T-helper 1 cell (primary cell): ENCODE measurements at regions not wholly inside any gene's neighbourhood (a gene's known extent, or its start where the extent isn't known, plus 50 kb on each side); places are given as distances from the start of the nearest gene placed in this dataset.
"Not testable (repeated sequence)": the region's sequence is repeated elsewhere in the genome, so short reads cannot be mapped to it uniquely, and the experiment has no call there.

ENCODE experiments used
- DNase-seq, 5 donors: peaks; one replicate each; pipeline ENCODE4 v3.0.0-alpha.2; 2012 to 2020

GRCh38 chr13:70756088-70756487 is 647.8 kb upstream of the KLHL1 start:
- no peak for DNase-seq

GRCh38 chr13:70755456-70755855 is 647.2 kb upstream of the KLHL1 start:
- no peak for DNase-seq

- no peak for DNase-seq
These were observed 639.0 kb upstream of the KLHL1 start for GRCh38 chr13:70747262-70747661.

- not testable (repeated sequence) for DNase-seq
These were observed 638.2 kb upstream of the KLHL1 start for GRCh38 chr13:70746469-70746868.

DNA sequence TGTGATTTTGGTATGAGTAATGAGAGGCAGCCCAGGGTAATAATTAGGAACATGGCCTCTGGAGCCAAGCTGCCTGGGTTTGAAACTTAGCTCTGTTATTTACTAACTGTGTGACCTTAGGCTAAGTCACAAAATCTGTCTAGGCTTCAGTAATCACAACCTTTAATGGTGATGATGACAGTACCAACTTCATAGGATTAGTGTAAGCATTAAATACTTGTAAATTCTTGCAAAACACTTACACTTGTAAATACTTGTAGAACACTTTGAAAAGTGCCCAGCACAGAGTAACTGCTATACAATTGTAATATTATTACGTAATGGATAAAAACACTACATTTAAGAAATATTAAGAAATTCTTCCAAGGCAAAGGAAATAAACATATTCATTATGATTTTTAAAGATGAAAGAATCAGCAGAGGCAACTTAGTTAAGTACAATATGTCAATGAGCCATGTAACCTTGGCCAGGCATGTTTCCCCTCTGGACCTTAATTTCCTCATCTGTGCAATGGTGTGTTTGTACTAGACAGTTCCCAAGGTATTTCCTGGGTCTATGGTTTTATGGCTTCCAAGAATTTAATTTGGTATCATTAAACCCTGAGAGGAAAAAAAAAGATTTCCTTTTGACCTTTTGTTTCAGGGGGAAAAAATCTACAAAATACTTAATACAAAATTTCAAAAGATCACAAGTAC is 628.5 kb upstream of the KLHL1 start:
- no peak for DNase-seq

GRCh38 chr13:70732611-70733010 is 624.4 kb upstream of the KLHL1 start:
- DNase-seq = no peak

- DNase-seq = no peak
These were observed 621.1 kb upstream of the KLHL1 start for GRCh38 chr13:70729369-70729768.

DNA sequence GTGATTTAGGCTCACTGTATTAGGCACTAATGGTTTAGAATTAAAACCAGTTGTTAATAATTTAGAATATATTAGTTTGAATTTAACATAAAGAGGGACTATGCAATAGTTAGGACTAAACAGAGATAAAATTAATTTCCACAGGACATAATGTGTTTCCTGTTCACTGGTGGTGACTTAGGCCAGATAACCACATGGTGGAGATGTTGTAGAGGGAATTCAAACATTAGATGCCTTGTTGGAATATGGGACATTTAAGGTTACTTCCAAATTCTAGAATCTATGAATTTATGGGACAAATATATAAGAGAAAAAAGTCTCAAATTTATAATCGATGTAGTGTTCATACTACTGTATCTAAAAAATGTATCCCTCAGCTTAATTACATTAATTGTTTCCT is 615.5 kb upstream of the KLHL1 start:
- no peak for DNase-seq

DNA sequence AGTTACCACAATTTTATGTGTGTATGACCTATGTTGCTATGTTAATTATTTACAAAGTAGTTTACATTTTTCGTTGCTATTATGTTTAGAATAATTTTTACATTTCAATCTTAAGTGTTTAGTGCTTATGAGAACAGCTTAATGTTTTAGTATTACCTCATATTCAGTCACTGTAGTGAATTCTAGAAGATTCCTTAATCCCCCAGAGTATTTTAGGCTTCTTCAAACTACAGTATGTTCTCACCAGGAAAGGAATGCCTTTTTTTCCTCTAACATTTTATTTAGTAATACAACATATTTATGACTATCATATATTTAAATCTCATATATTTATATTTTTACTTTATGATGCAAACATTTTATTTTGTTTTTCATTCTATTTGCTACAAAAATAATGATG is 612.1 kb upstream of the KLHL1 start:
- DNase-seq = no peak

- DNase-seq = no peak
These were observed 606.7 kb upstream of the KLHL1 start for GRCh38 chr13:70714993-70715392.

DNA sequence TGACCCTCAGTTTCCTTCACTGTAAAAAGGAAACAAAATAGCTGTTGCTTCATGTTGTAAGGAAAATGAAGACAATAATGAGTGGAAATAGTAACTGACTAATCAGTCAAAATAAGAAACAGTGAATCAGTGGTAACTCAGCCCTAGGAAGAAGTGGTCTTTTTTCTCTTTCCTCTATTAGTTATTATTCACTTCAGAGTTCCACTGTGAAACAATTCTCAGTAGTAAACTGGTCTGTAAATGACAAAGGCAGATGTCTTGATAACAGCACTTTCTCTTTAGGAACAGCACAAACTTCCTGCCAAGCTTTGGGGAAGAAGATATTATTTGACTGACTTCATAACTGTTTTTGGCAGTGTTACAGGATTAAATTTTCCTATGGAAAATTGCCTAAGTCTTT is 600.5 kb upstream of the KLHL1 start:
- no peak for DNase-seq

DNA sequence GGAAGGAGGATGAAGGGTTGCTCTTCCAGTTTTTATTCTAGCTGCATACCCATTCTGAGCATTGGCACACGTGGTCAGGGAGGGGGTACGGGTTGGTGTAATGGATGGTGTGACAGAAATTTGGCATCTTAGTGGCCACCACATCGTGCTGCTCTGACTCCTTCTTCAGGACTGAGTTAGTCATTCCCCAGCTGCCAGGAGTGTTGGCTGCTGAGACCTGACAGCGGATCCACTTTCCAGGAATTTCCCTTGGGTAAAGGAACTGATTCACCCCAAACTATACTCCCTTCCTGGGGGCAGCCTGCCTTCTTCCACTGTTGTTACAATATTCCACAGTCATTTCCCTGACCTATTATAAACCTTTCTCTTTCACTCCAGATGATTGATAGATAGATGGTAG is 595.5 kb upstream of the KLHL1 start:
- DNase-seq = no peak

DNA sequence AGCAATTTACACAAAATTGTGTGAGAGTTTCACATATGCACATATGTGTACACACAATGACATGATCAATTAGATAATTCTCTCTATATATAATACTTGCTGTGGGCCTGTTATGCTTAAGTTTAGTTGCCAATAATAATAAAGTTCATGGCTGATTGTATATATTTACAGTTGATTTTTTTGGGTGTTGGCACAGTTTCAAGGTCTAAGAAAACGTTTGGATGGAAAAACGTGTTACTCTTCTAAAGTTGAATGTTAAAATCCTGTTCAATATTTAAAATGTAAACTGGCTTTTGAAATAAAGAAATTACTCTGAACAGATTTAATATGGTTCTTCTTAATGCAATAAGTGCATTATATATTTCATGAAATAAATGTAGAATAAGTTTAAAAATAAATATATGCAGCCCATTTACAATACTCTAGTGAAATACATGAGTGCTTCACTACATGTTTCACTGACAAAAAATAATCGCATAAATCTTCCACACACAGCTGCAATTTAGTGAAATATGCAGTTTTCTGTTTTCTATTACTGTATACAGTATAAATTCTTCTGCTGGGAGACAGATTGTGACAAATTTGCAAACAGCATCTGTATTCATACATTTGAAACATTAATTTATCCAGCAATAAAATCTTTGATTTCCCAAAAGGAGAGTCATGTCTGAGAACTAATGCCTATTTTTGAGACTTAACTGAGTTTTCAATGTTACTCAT is 586.9 kb upstream of the KLHL1 start:
- no peak for DNase-seq

DNA sequence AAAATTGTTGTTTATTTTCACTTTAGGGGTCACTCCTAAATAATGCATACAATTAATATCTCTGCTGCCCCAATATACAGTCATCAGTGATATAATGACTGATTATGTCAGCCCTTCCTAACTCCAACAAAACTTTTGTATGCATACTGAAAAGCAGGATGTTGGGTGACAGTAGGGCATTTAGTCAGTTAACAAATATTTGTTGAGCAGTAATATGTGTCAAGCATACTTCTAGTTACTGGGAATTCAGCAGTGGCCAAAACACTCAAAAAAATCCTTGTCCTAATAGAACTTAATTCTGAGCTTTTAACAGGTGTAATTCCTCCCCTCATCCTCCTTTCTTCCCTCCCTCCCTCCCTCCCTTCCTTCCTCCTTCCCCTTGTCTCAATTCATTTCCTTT is 560.7 kb upstream of the KLHL1 start:
- no peak for DNase-seq

DNA sequence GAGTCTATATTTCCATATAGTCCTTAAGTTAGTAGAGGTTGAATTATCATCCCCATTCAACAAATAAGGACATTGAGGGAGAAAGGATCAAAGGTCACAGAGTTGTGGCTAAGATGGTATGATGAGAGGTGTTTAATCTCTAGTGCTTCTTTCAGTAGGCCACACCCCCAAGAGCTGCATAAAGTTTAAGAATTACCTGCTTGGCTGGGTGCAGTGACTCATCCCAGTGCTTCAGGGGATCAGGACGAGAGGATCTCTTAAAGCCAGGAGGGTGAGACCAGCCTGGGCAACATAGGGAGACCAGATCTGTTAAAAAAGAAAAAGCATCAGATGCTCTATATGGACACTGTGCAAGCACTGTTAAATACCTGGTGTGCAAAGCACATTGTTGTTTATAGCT is 560.0 kb upstream of the KLHL1 start:
- no peak for DNase-seq

DNA sequence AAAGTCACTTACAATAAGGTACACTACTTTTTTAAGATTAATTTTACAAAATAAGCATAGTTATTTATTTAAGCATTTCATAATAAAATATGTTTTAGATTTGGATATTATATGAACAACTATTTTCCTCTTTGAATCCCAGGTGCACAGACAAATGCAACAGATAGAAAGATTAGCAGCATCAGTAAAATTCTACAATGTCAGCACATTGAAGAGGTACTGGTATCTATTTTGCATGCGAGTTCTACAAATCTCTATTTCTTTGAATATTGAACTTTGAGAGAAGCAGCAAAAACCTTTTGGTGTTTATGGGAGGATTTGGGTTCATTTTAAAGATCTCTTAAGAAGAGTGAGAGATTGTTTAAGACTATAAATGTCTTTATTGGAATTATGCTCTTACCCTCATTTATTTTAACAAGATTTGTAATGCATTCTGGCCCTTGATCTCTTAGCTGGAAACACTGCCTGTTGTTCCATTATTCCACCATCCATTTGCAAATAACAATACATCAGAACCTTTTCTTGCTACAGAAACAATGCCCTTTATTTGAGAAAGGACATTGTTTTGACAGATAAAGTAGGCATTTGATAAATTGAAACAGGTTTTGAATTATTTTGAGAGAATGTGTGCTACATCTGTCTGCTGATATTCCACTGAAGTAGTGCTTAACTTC is 558.8 kb upstream of the KLHL1 start:
- DNase-seq = no peak

GRCh38 chr13:70662231-70662940 is 554.1 kb upstream of the KLHL1 start:
- no peak for DNase-seq

DNA sequence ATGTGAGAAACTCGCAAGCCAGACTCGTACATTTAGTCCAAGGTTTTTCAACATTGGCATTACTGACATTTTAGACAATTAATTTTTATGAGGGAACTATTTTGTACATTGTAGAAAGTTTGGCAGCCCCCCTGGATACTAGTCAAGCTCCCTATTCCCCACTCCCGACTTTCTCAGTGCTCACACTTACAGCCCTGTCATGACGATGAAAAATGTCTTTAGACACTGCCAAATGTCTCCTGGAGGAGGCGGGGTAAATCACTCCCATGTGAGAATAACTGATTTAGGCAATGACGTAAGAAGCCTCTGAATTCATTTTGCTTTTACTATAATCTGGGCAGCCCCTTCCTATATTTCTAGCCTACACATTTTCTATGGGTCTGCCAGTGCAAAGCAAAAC is 535.8 kb upstream of the KLHL1 start:
- DNase-seq = no peak

- DNase-seq = no peak
These were observed 526.6 kb upstream of the KLHL1 start for GRCh38 chr13:70634893-70635292.

DNA sequence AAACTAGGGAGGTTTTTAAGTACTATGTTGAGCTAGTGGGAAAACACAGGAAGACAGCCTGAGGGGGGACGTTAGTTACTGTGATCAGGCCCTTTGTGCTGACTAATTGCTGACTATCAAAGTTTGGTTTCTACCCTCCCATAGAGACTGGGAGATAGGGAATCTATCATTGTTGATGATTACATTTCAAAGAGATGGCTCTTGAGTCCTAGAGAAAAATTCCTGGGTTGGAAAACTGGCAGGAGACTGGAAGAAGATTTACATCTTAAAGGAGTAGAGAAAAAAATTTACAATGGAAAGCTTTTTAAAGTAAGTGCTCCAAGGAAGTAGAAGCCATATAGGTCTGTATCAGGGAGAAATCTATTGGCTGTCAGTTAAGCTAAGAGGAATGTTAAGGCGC is 522.0 kb upstream of the KLHL1 start:
- no peak for DNase-seq

DNA sequence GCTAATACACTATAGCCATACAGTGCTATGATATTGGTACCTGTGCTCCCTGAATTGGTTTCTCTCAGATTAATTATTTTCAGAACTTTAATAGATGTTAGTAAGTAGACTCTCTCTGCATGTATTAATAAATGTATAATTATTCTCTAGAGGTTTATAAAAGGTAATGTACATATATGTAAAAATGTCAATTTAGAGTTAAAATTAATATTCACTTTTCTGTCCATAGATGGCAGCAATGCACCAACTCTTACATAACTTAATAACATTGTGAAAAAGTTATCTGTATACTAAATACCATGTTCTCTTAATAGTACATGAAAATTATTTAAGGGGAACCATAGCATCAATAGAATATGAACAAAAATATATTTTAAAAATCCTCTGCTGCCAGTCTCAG is 515.0 kb upstream of the KLHL1 start:
- no peak for DNase-seq

GRCh38 chr13:70622796-70623195 is 514.5 kb upstream of the KLHL1 start:
- DNase-seq = no peak

DNA sequence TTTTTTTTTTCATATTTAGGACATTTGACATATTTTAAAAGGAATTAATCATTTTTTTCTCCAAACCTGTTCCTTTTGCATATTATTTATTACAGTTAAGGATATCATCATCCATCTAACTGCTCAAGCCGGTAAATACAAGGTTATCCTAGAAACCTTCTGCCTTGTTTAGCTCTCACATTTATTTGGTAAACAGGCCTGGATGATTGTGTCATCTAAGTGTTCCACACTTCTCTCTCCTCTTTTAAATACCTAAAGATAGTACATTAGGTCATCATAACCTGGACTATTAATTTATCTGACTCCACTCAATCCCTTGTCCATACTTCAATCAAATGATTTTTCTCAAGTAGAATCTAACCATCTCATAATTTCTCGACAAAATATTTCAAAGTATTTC is 511.7 kb upstream of the KLHL1 start:
- DNase-seq = no peak

GRCh38 chr13:70616847-70617246 is 508.6 kb upstream of the KLHL1 start:
- DNase-seq = no peak
